GM23338 (cell line): ENCODE measurements at regions not wholly inside any gene's neighbourhood (a gene's known extent, or its start where the extent isn't known, plus 50 kb on each side); places are given as distances from the start of the nearest gene placed in this dataset.

Source experiments
- ATAC-seq: fragments of 200-7000 bp; cut with Tn5 transposase; 3 replicates; pipeline ENCODE4 v1.9.1; 2020
- DNase-seq: peaks from one replicate; pipeline ENCODE4 v3.0.0-alpha.2; 2015; ENCODE audit warnings: low spot score
- H2AFZ ChIP-seq: fragments of 200-600 bp; sonication (generic); 2 replicates; pipeline ENCODE4 v1.8.0; 2016; ENCODE audit warnings: antibody characterized with exemption, mild to moderate bottlenecking, moderate library complexity
- H3F3A ChIP-seq: fragments of 200-600 bp; sonication (generic); replicated peaks from 2 replicates; pipeline ENCODE4 v1.8.0; 2017; ENCODE audit warnings: antibody characterized with exemption, mixed run types, low read depth
- H3K27ac ChIP-seq: fragments of 200-600 bp; sonication (generic); 2 replicates; pipeline ENCODE4 v1.6.1; 2016; ENCODE audit warnings: low read depth
- H3K27me3 ChIP-seq: fragments of 200-600 bp; sonication (generic); 2 replicates; pipeline ENCODE4 v1.8.0; 2016; ENCODE audit warnings: mild to moderate bottlenecking, mixed run types, moderate library complexity; ENCODE audit not compliant: insufficient read depth
- H3K36me3 ChIP-seq: fragments of 200-600 bp; sonication (generic); 2 replicates; pipeline ENCODE4 v1.8.0; 2016; ENCODE audit warnings: mild to moderate bottlenecking; ENCODE audit not compliant: insufficient read depth
- H3K4me1 ChIP-seq: fragments of 200-600 bp; sonication (generic); 2 replicates; pipeline ENCODE4 v1.8.0; 2016; ENCODE audit warnings: mild to moderate bottlenecking, moderate library complexity; ENCODE audit not compliant: insufficient read depth
- H3K4me2 ChIP-seq: fragments of 200-600 bp; sonication (generic); 2 replicates; pipeline ENCODE4 v1.7.1; 2017; ENCODE audit warnings: mixed run types
- H3K4me3 ChIP-seq: fragments of 200-600 bp; sonication (generic); 2 replicates; pipeline ENCODE4 v1.6.1; 2016; ENCODE audit warnings: mixed run types
- H3K79me2 ChIP-seq: fragments of 200-600 bp; sonication (generic); replicated peaks from 2 replicates; pipeline ENCODE4 v1.8.0; 2017; ENCODE audit warnings: mild to moderate bottlenecking; ENCODE audit not compliant: insufficient read depth
- H3K9me2 ChIP-seq: fragments of 200-600 bp; sonication (generic); 2 replicates; pipeline ENCODE4 v1.8.0; 2017; ENCODE audit not compliant: insufficient read depth
- H4K20me1 ChIP-seq: fragments of 200-600 bp; sonication (generic); replicated peaks from 2 replicates; pipeline ENCODE4 v1.8.0; 2017; ENCODE audit warnings: mild to moderate bottlenecking; ENCODE audit not compliant: insufficient read depth
- H3K27ac Mint-ChIP-seq: 2 replicates; pipeline ENCODE4 v1.8.0; 2020; ENCODE audit warnings: inconsistent platforms, mild to moderate bottlenecking, moderate library complexity, mixed read lengths
- H3K27me3 Mint-ChIP-seq: 3 replicates; pipeline ENCODE4 v1.8.0; 2022; ENCODE audit warnings: low read depth, mild to moderate bottlenecking, moderate library complexity, mixed read lengths, inconsistent platforms; ENCODE audit not compliant: insufficient read depth, poor library complexity
- H3K36me3 Mint-ChIP-seq: 3 replicates; pipeline ENCODE4 v1.8.0; 2021; ENCODE audit warnings: low read depth, mild to moderate bottlenecking, inconsistent platforms, moderate library complexity, mixed read lengths
- H3K4me1 Mint-ChIP-seq: 3 replicates; pipeline ENCODE4 v1.8.0; 2020; ENCODE audit warnings: mild to moderate bottlenecking, inconsistent platforms, mixed read lengths
- H3K4me3 Mint-ChIP-seq: 3 replicates; pipeline ENCODE4 v1.8.0; 2021; ENCODE audit warnings: moderate library complexity, mild to moderate bottlenecking, inconsistent platforms, mixed read lengths
- H3K9me3 Mint-ChIP-seq: 3 replicates; pipeline ENCODE4 v1.8.0; 2020; ENCODE audit warnings: moderate library complexity, mild to moderate bottlenecking, inconsistent platforms, mixed read lengths
- CREB1 ChIP-seq: fragments of 250-450 bp; sonication (Bioruptor Pico); IDR thresholded peaks from 2 replicates; pipeline ENCODE4 v1.5.0; 2020; ENCODE audit warnings: low read depth, mild to moderate bottlenecking, moderate library complexity
- CTCF ChIP-seq, 2 experiments: fragments of 200-600 bp in 1 of 2; sonication (generic) in 1 of 2; conservative IDR thresholded peaks; 2 replicates each; pipeline versions ENCODE4 v1.5.1 to v1.6.1; 2016 to 2017; ENCODE audit warnings: antibody characterized with exemption in 2 of 2, low read depth in 2 of 2, mild to moderate bottlenecking in 2 of 2, moderate library complexity in 1 of 2
- EZH2 ChIP-seq: fragments of 200-600 bp; sonication (generic); IDR thresholded peaks from one replicate; pipeline ENCODE4 v1.8.0; 2017; ENCODE audit warnings: antibody characterized with exemption, mild to moderate bottlenecking, low read depth; ENCODE audit not compliant: unreplicated experiment
- EZH2phosphoT487 ChIP-seq: fragments of 200-600 bp; sonication (generic); IDR thresholded peaks from one replicate; pipeline ENCODE4 v1.8.1; 2018; ENCODE audit warnings: antibody characterized with exemption; ENCODE audit not compliant: unreplicated experiment
- NANOG ChIP-seq: IDR thresholded peaks from 2 replicates; pipeline ENCODE4 v1.6.1; 2016; ENCODE audit warnings: antibody characterized with exemption, borderline replicate concordance
- POLR2AphosphoS5 ChIP-seq: IDR thresholded peaks from 2 replicates; pipeline ENCODE4 v1.6.1; 2016; ENCODE audit warnings: antibody characterized with exemption, low read depth
- REST ChIP-seq: IDR thresholded peaks from one replicate; pipeline ENCODE4 v1.6.1; 2018; ENCODE audit warnings: antibody characterized with exemption; ENCODE audit not compliant: unreplicated experiment
- STAT1 ChIP-seq: IDR thresholded peaks from one replicate; pipeline ENCODE4 v1.6.1; 2016; ENCODE audit warnings: antibody characterized with exemption; ENCODE audit not compliant: unreplicated experiment
- ZNF114 ChIP-seq: fragments of 250-450 bp; sonication (Bioruptor Pico); IDR thresholded peaks from 2 replicates; pipeline ENCODE4 v1.5.0; 2020; ENCODE audit warnings: mild to moderate bottlenecking, moderate library complexity
- TF ChIP-seq, protein P1 (sequence below): IDR thresholded peaks from 2 replicates; pipeline ENCODE4 v1.6.1; 2016; ENCODE audit warnings: antibody characterized with exemption

DNA sequence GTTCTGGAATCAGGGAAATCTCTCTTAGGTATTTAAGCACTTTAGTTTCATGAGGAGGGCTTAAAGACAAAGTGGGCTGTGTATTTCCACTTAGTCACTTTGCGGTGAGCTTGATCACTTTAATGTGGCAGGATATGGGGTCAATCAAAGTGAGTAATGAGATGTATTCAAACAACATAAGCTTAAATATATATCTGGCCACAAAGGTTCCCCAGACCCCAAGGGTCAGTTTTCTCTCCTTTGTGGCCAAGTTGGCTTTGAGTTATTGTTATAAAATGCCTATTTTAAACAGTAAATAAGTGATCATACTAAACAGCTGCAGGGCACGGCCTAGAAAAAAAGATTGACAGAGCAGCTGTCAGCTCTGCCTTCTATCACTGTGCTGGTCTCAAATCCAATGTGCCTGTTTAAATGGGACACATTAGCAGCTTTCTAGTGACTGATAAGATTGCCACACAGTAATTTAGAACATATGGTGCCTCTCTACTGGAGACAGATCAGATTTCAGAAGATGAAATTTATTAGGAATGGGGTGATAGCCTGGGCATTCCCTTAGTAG, 363.9 kb downstream of the AGTPBP1 start (continued):
- no peak for TF ChIP-seq CTCF (conservative IDR thresholded peaks at IDR 0.05; ENCODE audit: low read depth in 2 of 2)
- no peak for TF ChIP-seq STAT1

DNA sequence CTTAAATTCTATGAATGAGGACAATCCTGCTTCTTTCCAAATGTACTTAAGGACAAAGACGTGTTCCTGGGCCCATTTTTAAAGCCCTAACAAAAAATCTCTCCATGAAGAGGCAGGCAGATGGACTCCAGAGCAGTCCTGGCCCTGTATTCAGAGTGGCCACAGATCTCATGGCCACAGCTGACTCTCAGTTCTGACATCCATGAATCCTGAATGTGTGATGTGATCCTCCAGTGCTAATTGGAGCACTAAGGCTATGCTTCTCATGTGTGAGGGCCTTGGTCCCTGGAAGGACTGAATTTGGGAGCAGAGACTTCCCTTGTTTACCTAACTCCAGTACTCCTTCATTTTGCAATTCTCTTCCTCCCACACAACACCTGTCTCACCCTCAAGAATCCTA, 373.0 kb downstream of the AGTPBP1 start:
- Histone ChIP-seq H3K36me3 (no peaks in the 10 kb centered on the region), H4K20me1 (no peaks in the 10 kb centered on the region), H3K4me1 (no peaks in the 10 kb centered on the region), H3K79me2 (no peaks in the 10 kb centered on the region), H3K27ac (no peak overlapping the region), H3K4me2 (no peak overlapping the region), H3K27me3 (no peaks in the 10 kb centered on the region), H3K9me2 (peaks cover 3% of the 10 kb centered on the region; the same call in 1 of the 2 replicates), H2AFZ (no peak overlapping the region), H3K4me3 (no peak overlapping the region), H3F3A (no peaks in the 10 kb centered on the region)
- H3K4me3 Mint-ChIP-seq: no peak overlapping the region
- H3K36me3 Mint-ChIP-seq: no peaks in the 10 kb centered on the region
- DNase-seq (no peak), ATAC-seq (no peak)
- H3K4me1 Mint-ChIP-seq: no peaks in the 10 kb centered on the region
- peaks cover 1% of the 10 kb centered on the region for H3K27me3 Mint-ChIP-seq
- no peak overlapping the region for H3K27ac Mint-ChIP-seq
- no peaks in the 10 kb centered on the region for H3K9me3 Mint-ChIP-seq
- no peak for TF ChIP-seq REST
- no peak for TF ChIP-seq NANOG
- TF ChIP-seq, protein P1, sequence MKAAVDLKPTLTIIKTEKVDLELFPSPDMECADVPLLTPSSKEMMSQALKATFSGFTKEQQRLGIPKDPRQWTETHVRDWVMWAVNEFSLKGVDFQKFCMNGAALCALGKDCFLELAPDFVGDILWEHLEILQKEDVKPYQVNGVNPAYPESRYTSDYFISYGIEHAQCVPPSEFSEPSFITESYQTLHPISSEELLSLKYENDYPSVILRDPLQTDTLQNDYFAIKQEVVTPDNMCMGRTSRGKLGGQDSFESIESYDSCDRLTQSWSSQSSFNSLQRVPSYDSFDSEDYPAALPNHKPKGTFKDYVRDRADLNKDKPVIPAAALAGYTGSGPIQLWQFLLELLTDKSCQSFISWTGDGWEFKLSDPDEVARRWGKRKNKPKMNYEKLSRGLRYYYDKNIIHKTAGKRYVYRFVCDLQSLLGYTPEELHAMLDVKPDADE: no peak
- no peak for TF ChIP-seq POLR2AphosphoS5
- TF ChIP-seq EZH2: no peak
- TF ChIP-seq CREB1 (CRISPR knock-in tag): no peak
- TF ChIP-seq EZH2phosphoT487: no peak
- TF ChIP-seq CTCF (conservative IDR thresholded peaks at IDR 0.05; ENCODE audit: low read depth in 2 of 2): no peak
- no peak for TF ChIP-seq ZNF114 (CRISPR knock-in tag)
